GM06990 (cell line): ENCODE measurements at regions not wholly inside any gene's neighbourhood (a gene's known extent, or its start where the extent isn't known, plus 50 kb on each side); places are given as distances from the start of the nearest gene placed in this dataset.

Source experiments
- DNase-seq: peaks from one replicate; pipeline ENCODE4 v3.0.0-alpha.2; 2011; ENCODE audit not compliant: insufficient read length; ENCODE audit errors: extremely low read depth
- H3K27me3 ChIP-seq: replicated peaks from 2 replicates; pipeline ENCODE4 v1.6.0; 2011; ENCODE audit warnings: low read length; ENCODE audit not compliant: control insufficient read depth, insufficient read depth
- H3K36me3 ChIP-seq: 2 replicates; pipeline ENCODE4 v1.5.1; 2011; ENCODE audit warnings: low read length; ENCODE audit not compliant: control insufficient read depth, insufficient read depth
- H3K4me3 ChIP-seq: replicated peaks from 2 replicates; pipeline ENCODE4 v1.5.1; 2011; ENCODE audit warnings: low read depth, mild to moderate bottlenecking, control low read depth, low read length
- TF ChIP-seq, protein P1 (sequence below): IDR thresholded peaks from 2 replicates; pipeline ENCODE4 v1.5.1; 2011; ENCODE audit warnings: low read length, control low read depth, mild to moderate bottlenecking, inconsistent platforms; ENCODE audit not compliant: insufficient read depth, poor library complexity, severe bottlenecking

GRCh38 chr10:113431398-113432160 is 121.3 kb upstream of the HABP2 start:
- H3K4me3 ChIP-seq, result no peak overlapping the region
- DNase-seq, result no peak
- no peaks in the 10 kb centered on the region for H3K36me3 ChIP-seq
- TF ChIP-seq, protein P1, sequence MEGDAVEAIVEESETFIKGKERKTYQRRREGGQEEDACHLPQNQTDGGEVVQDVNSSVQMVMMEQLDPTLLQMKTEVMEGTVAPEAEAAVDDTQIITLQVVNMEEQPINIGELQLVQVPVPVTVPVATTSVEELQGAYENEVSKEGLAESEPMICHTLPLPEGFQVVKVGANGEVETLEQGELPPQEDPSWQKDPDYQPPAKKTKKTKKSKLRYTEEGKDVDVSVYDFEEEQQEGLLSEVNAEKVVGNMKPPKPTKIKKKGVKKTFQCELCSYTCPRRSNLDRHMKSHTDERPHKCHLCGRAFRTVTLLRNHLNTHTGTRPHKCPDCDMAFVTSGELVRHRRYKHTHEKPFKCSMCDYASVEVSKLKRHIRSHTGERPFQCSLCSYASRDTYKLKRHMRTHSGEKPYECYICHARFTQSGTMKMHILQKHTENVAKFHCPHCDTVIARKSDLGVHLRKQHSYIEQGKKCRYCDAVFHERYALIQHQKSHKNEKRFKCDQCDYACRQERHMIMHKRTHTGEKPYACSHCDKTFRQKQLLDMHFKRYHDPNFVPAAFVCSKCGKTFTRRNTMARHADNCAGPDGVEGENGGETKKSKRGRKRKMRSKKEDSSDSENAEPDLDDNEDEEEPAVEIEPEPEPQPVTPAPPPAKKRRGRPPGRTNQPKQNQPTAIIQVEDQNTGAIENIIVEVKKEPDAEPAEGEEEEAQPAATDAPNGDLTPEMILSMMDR, result no peak
- H3K27me3 ChIP-seq, result no peaks in the 10 kb centered on the region; the same call in none of the 2 replicates

GRCh38 chr10:113433711-113434110 is 119.1 kb upstream of the HABP2 start:
- DNase-seq, result no peak
- Histone ChIP-seq H3K27me3 (no peaks in the 10 kb centered on the region; the same call in none of the 2 replicates), H3K36me3 (no peaks in the 10 kb centered on the region), H3K4me3 (no peak overlapping the region)
- TF ChIP-seq, protein P1, result no peak

- TF ChIP-seq, protein P1, result no peak
- DNase-seq, result no peak
- Histone ChIP-seq H3K27me3 (no peaks in the 10 kb centered on the region; the same call in none of the 2 replicates), H3K36me3 (no peaks in the 10 kb centered on the region), H3K4me3 (no peak overlapping the region)
Observed at GRCh38 chr10:113434315-113434714, 118.5 kb upstream of the HABP2 start.

GRCh38 chr10:113434950-113435349 is 117.9 kb upstream of the HABP2 start:
- Histone ChIP-seq H3K4me3 (no peak overlapping the region), H3K36me3 (no peaks in the 10 kb centered on the region), H3K27me3 (no peaks in the 10 kb centered on the region; the same call in none of the 2 replicates)
- no peak for DNase-seq
- TF ChIP-seq, protein P1, result no peak

DNA sequence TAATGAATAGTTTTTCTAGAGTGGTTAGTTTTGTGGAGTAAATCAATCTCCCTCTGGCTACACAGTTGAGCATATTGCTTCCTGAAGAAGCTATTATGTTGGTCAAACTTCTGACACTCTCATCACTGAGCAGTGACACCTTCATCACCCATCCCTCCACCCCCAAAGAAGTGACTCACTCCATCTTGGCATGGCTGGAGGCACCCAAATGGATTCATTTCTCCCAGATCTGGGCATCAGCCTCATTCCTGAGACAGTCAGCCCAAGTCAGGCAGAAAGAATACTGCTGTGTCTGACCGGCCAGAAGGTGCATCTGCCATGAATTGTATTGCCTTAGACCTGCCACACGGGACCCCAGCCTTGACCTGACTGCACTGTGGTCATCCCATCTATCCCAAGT is 117.0 kb upstream of the HABP2 start:
- Histone ChIP-seq H3K4me3 (no peak overlapping the region), H3K36me3 (no peaks in the 10 kb centered on the region), H3K27me3 (no peaks in the 10 kb centered on the region; the same call in 1 of the 2 replicates)
- DNase-seq, result no peak
- TF ChIP-seq, protein P1, result no peak
